Bronchial epithelial cell (primary cell): ENCODE measurements at regions not wholly inside any gene's neighbourhood (a gene's known extent, or its start where the extent isn't known, plus 50 kb on each side); places are given as distances from the start of the nearest gene placed in this dataset.

ENCODE experiments used
- DNase-seq: peaks from one replicate; pipeline ENCODE4 v3.0.0-alpha.2; 2010; ENCODE audit warnings: low read depth
- FAIRE-seq: peaks from 2 replicates; lab custom pipeline; 2011; peaks lifted over from hg19 to GRCh38; lab: Jason Lieb, UNC
- H3K27me3 ChIP-seq: 2 replicates; pipeline ENCODE4 v1.5.1; 2011; ENCODE audit warnings: low read length; ENCODE audit not compliant: control insufficient read depth, insufficient read depth
- H3K36me3 ChIP-seq: 2 replicates; pipeline ENCODE4 v1.5.1; 2011; ENCODE audit warnings: low read length; ENCODE audit not compliant: control insufficient read depth, insufficient read depth
- H3K4me3 ChIP-seq: 2 replicates; pipeline ENCODE4 v1.5.1; 2011; ENCODE audit warnings: mild to moderate bottlenecking, low read depth, low read length, control low read depth
- TF ChIP-seq, protein P1 (sequence below): IDR thresholded peaks from 2 replicates; pipeline ENCODE4 v1.5.1; 2011; ENCODE audit warnings: mild to moderate bottlenecking, moderate library complexity, low read length, control low read depth, inconsistent platforms; ENCODE audit not compliant: insufficient read depth, severe bottlenecking

DNA sequence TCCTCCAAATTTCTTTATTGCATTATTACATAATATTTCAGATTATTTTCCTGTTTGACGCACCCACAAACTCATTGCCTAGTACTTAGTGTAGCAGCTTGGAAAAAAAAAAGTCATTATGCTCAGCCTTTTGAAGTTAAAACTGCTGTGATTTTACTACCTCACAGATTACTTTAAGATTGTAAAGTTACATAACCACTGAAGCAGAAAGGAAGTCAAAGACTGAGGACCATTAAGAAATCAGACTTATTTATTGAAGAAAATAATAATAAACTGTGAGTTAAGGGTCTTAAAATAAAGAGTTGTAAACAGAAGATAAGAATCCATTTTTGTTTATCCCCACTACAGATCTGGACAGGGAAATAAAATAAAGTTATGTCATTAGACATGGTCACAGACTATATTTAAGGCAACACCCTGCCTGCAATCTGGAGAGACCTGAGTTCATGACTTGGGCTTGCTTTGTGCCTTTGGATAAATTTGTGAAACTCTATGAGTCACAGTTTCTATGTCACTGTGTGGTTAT lies 212.1 kb upstream of the ROBO2 start:
- no peak overlapping the region for H3K4me3 ChIP-seq
- TF ChIP-seq, protein P1, sequence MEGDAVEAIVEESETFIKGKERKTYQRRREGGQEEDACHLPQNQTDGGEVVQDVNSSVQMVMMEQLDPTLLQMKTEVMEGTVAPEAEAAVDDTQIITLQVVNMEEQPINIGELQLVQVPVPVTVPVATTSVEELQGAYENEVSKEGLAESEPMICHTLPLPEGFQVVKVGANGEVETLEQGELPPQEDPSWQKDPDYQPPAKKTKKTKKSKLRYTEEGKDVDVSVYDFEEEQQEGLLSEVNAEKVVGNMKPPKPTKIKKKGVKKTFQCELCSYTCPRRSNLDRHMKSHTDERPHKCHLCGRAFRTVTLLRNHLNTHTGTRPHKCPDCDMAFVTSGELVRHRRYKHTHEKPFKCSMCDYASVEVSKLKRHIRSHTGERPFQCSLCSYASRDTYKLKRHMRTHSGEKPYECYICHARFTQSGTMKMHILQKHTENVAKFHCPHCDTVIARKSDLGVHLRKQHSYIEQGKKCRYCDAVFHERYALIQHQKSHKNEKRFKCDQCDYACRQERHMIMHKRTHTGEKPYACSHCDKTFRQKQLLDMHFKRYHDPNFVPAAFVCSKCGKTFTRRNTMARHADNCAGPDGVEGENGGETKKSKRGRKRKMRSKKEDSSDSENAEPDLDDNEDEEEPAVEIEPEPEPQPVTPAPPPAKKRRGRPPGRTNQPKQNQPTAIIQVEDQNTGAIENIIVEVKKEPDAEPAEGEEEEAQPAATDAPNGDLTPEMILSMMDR = no peak
- H3K36me3 ChIP-seq = no peaks in the 10 kb centered on the region
- FAIRE-seq (no peak), DNase-seq (no peak)
- H3K27me3 ChIP-seq = no peaks in the 10 kb centered on the region

GRCh38 chr3:76834657-76835056 lies 205.2 kb upstream of the ROBO2 start:
- H3K4me3 ChIP-seq = no peak overlapping the region
- H3K36me3 ChIP-seq = no peaks in the 10 kb centered on the region
- H3K27me3 ChIP-seq = no peaks in the 10 kb centered on the region
- no peak for DNase-seq
- TF ChIP-seq, protein P1 = no peak
- FAIRE-seq = no peak

- no peaks in the 10 kb centered on the region for H3K36me3 ChIP-seq
- DNase-seq = no peak
- FAIRE-seq = no peak
- H3K4me3 ChIP-seq = no peak overlapping the region
- TF ChIP-seq, protein P1 = no peak
- no peaks in the 10 kb centered on the region for H3K27me3 ChIP-seq
Measured at GRCh38 chr3:76841747-76842146, 198.2 kb upstream of the ROBO2 start.

GRCh38 chr3:76842216-76842615 lies 197.7 kb upstream of the ROBO2 start:
- no peak for FAIRE-seq
- Histone ChIP-seq H3K4me3 (no peak overlapping the region), H3K27me3 (no peaks in the 10 kb centered on the region), H3K36me3 (no peaks in the 10 kb centered on the region)
- TF ChIP-seq, protein P1 = no peak
- no peak for DNase-seq

DNA sequence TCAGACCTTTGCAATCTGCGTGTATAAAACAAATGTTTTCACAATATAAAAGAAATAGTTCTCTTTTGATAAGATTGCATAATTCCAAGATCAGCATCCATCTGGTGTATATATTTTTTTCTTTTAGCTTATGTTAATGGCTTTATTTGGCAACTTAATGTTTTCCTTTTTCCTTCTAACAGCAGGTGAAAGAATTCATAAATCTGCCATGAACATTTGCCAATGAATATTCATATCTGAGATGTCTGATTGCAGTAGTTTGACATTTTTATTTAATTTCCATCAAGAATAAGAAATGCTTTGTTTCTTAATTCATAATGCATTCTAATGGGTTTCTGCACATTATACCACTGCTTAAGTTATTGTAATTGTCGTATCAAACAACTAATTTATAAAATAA lies 184.4 kb upstream of the ROBO2 start:
- Histone ChIP-seq H3K36me3 (no peaks in the 10 kb centered on the region), H3K4me3 (no peak overlapping the region), H3K27me3 (no peaks in the 10 kb centered on the region)
- DNase-seq (no peak), FAIRE-seq (no peak)
- TF ChIP-seq, protein P1 = no peak

DNA sequence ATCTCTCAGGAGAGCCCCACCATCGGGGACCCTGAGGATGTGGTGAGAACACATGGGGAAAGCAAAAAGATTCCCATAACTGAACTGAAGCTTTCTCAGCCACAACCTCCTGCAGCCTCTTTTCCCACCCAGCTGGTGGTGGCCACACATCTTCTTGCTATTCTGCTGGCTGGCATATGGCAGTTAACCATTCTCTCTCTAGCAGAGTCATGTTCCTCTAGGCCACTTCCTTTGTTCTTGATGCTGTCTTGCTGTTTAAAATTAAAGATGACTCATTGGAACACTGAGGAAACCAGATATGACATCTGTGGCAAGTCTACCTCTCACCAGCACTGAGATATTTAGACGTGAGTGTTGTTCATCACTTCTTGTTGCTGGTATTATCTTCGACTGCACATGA lies 180.3 kb upstream of the ROBO2 start:
- peak; percentile 7 for DNase-seq
- FAIRE-seq = no peak
- Histone ChIP-seq H3K36me3 (no peaks in the 10 kb centered on the region), H3K4me3 (no peak overlapping the region), H3K27me3 (no peaks in the 10 kb centered on the region)
- TF ChIP-seq, protein P1 = no peak
